ENCODE measurements at regions not wholly inside any gene's neighbourhood (a gene's known extent, or its start where the extent isn't known, plus 50 kb on each side); places are given as distances from the start of the nearest gene placed in this dataset.
"Not testable (repeated sequence)": the region's sequence is repeated elsewhere in the genome, so short reads cannot be mapped to it uniquely, and the experiment has no call there.

- DNase-seq (ENCODE audit: extremely low read depth in 1 of 11, low read depth in 9 of 11, low spot score in 4 of 11): no peak
These were observed 273.7 kb upstream of the C1orf174 start for GRCh38 chr1:4173731-4174130.

DNA sequence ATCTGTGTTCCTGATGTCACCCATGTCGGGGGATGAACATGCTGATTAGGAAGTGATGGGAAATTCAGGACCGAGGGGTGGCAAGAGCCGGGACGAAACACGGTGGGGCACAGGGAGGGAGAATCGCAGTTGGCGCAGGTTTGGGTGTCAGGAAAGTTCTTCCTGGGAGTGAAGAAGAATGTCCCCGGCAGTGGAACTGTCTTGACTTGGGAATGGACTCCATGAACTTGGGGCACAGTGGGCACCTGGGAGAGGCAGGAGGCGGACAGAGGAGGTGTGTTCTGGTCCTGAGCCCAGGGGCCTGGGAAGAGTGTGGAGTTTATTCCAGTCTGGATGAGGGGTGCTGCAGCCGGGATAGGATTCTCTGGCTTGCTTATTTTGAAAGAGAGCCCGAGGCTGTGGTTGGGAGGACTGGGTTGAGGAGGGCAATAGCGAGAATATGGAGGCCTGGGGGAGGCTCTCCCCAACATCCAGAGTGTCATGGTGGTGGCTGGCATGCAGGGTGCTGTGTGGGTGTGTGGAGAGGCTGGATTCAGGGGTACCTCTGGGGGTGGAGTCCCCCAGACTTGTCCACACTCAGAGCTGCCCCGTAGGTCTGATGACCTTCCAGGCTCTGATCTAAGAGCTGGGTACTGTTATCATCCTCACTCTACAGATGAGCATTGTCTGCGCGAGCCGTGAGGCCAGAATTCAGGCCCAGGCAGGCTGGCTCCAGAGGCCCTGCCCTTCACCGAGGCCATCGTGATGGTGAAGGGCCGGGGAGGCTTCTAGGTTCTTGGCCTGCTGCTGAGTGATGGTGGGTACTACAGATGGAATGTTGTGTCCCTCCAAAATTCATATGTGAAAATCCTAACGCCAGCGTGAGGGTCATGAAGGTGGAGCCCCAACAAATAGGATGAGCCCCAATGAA lies 274.5 kb upstream of the C1orf174 start:
- no peak for DNase-seq (ENCODE audit: extremely low read depth in 1 of 11, low read depth in 9 of 11, low spot score in 4 of 11)

DNA sequence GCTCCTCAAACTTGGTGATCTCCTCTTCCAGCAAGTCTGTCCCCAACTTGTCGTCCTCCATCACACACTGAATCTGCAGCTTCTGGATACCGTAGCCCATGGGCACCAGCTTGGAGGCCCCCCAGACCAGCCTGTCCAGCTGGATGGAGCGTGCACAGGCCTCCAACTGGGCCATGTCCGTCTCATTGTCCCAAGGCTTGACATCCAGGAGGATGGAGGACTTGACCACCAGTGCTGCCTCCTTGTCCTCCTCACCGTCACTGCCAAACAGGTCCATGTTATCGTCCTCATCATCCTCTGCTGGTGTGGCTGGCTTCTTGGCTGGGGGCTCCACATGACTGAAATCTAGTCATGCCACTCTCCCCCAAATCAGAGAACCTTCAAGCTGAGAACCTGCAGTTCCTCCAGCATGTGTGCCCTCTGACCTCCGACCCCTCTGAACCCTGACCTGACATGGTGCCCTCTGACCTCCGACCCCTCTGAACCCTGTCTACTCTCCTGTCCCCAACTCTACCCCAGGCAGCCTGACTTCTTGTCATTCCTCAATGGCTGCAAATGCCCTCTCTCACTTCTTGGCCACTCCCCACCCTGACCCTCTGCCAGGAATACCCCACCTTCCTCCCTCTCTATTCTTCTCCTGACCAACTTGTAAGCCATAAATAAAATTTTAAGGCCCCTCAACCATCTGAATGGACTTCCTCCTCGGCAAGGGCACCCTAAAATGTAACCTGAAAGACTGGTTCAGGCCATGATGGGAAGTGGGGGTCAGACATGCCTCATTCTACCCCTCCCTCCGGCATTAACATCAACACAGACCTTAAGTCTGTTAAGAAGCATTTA lies 275.7 kb upstream of the C1orf174 start:
- no peak for DNase-seq (ENCODE audit: extremely low read depth in 1 of 11, low read depth in 9 of 11, low spot score in 4 of 11)

GRCh38 chr1:4176841-4177240 lies 276.8 kb upstream of the C1orf174 start:
- no peak for DNase-seq (ENCODE audit: extremely low read depth in 1 of 11, low read depth in 9 of 11, low spot score in 4 of 11)

- DNase-seq (ENCODE audit: extremely low read depth in 1 of 11, low read depth in 9 of 11, low spot score in 4 of 11): no peak
These were observed 277.5 kb upstream of the C1orf174 start for GRCh38 chr1:4177425-4178150.

DNA sequence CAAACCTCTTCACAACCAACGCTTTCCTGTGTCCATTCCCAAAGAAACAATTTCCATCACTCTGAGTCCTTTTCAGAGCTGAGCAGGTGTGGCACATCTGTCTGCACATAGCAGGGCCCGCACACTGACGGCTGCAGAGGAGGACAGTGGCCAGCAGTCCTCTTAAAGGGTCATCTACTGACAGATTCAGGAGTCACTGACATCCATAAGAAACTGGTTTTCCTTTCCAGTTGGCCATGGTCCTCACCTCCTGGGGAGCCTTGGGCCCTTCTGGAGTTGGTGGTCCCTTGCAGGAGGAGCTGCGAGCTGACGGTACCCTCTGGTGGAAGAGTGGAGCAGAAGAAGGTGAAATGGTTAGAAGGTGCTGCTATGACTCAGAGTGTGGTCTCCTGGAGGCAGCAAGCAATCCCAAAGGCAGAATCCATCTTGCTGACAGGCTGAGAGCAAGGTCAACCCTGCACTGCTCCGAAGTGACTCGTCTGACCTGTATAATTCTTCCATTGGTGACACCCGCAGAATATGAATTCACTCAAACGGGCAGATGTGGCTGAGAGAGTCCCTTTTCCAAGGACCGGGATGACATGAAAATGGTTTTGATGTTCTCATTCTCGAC lies 278.5 kb upstream of the C1orf174 start:
- no peak for DNase-seq (ENCODE audit: extremely low read depth in 1 of 11, low read depth in 9 of 11, low spot score in 4 of 11)

DNA sequence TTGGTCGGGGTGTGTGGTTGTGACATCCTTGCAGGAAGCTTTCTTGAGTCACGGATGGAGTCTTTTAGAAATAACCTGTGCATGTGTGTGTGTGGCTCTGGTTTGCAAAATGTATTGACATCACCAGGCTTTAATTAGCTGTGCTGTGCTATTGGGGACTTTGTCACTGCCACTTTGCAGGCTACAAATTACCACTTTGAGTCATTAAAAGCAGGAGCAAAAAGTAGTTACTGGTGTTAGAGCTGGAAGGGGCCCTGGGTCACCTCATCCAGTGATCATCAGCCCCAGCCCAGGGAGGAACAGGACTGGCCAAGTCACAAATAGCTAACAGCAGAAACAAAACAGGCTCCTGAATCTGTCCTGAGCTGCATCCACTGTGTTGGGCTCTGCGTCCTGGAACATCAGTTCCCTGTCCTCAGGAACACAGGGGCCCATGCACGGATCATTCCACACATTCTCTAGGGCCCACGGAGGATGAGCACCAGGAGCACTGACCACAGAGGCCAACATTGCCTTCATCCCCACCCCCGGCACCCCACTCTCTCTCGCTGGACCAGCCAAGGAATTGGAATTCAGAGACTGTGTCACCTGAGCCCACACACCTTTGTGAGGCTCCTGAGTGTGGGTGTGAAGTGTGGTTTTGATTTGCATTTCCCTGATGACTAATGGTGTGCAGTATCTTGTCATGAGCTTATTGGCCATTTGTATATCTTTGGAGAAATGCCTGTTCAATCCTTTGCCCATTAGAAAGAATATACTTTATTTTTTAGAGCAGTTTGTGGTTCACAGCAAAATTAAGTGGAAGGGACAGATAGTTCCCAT lies 280.1 kb upstream of the C1orf174 start:
- no peak for DNase-seq (ENCODE audit: extremely low read depth in 1 of 11, low read depth in 9 of 11, low spot score in 4 of 11)

- not testable (repeated sequence) for DNase-seq (ENCODE audit: extremely low read depth in 1 of 11, low read depth in 9 of 11, low spot score in 4 of 11)
These were observed 286.4 kb upstream of the C1orf174 start for GRCh38 chr1:4186486-4186885.

- DNase-seq (ENCODE audit: extremely low read depth in 1 of 11, low read depth in 9 of 11, low spot score in 4 of 11): no peak
These were observed 303.4 kb upstream of the C1orf174 start for GRCh38 chr1:4203501-4203900.

DNA sequence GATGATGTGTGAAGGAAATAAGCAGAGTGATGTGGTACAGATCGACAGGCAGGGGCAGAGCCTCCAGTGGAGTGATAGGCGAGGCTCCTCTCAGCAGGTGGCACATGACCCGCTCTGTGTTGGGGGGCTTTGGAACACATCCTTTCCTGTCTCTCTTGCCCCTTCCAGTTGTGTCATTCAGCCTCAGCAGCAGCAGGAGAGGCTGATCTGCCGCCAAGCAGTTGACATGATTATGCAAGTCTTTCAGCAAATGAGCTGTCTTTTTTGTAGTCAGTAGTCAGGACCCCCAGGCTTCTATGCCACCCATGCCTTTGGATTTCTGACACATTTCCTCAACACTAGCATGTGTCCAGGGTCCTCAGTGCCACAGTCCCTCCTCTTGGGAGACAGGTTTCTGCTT lies 307.1 kb upstream of the C1orf174 start:
- DNase-seq (ENCODE audit: extremely low read depth in 1 of 11, low read depth in 9 of 11, low spot score in 4 of 11): no peak

DNA sequence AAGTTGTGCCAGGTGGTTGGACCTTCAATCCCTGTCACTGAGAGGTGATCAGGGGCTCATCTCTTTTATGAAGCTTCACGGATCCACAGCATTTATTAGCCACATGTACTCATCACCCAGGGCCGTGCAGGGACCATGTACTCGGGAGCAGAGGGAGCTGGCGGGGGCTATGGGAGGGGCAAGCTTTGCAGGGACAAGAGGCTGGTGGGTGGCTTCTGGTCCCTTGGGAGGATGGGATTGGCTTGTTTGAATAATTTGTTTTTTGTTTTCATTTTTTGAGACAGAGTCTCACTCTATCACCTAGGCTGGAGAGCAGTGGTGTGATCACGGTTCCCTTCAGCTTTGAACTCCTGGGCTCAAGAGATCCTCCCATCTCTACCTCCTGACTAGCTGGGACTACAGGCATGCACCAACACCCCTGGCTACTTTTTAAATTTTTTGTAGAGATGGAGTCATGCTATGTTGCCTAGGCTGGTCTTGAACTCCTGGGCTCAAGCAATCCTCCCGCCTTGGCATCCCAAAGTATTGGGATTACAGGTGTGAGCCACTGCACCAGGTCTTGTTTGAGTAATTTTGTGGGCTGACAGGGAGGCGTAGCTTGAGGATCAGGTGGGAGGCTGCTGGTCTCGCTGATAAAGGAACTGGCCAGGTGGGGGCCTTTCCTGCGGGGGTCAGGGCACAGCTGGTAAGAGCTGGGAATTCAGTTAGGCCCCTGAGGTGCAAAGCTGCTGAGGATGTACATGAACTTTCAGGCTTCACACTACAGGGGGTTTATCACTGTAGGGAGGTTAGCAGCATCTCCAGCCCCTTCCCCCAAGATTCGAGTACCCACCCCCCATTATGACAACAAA lies 308.0 kb upstream of the C1orf174 start:
- no peak for DNase-seq (ENCODE audit: extremely low read depth in 1 of 11, low read depth in 9 of 11, low spot score in 4 of 11)

DNA sequence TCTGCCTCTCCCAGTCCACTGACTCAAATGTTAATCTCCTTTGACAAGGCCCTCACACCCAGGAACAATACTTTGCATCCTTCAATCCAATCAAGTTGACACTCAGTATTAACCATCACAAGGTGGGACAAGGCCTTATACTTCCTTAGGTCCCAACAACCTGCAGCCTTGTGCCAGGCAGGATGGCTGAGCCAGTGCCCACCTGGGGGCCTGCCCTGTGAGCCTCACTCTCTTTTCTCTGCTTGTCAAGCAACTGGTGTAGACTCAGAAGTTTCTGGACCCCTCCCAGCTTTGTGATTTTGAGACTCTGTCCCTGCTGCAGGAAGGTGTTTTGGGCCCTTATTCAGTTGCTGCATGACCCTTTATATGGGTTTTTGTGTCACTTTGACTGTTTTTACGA lies 310.0 kb upstream of the C1orf174 start:
- DNase-seq (ENCODE audit: extremely low read depth in 1 of 11, low read depth in 9 of 11, low spot score in 4 of 11): no peak

- no peak for DNase-seq (ENCODE audit: extremely low read depth in 1 of 11, low read depth in 9 of 11, low spot score in 4 of 11)
These were observed 312.7 kb upstream of the C1orf174 start for GRCh38 chr1:4212796-4213195.

DNA sequence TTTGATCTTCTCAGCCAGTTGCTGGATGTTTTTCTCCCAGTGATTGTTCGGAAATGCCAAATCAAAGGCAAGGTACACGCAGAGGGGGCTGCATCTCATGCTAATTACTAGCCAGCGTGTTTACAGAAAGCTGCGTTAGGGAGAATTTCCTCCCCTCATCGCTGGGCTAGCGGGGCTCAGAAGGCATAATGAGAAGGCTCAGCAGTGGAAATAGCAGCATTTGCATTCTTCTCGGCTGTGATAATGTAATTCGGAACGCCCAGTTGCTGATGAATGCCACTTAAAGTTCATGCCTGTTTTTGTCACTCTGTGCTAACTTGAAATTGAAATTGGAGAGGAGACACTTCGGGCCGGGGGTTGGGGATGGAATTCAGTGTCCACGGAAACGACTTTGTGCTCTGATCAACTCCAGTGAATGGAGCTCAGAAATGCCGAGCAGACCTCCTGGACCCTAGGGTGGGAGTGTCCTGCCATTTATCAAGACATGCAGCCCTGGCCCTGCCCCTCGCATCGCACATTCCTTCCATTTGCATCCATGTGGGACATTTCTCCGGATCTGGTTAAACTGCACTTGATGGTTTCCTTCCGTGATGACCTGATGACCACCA lies 313.4 kb upstream of the C1orf174 start:
- peak in 3 of 11 donors; percentile 2 to 35 (median 10) for DNase-seq (ENCODE audit: extremely low read depth in 1 of 11, low read depth in 9 of 11, low spot score in 4 of 11)

DNA sequence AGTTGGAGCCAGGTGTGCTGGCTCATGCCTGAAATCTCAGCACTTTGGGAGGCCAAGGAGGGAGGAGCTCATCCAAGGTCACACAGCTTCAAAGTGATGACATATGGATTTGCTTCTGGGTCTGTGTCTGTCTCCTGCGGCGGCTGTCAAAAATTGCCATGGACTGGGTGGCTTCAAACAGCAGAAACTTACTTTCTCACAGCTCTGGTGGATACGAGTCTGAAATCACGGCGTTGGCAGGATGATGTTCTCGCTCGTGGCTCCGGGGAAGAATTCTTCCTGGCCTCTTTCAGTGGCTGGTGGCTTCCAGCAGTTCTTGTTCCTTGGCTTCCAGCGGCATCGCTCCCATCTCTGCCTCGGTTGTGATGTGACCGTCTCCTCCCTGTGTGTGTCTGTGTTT lies 314.8 kb upstream of the C1orf174 start:
- no peak for DNase-seq (ENCODE audit: extremely low read depth in 1 of 11, low read depth in 9 of 11, low spot score in 4 of 11)

DNA sequence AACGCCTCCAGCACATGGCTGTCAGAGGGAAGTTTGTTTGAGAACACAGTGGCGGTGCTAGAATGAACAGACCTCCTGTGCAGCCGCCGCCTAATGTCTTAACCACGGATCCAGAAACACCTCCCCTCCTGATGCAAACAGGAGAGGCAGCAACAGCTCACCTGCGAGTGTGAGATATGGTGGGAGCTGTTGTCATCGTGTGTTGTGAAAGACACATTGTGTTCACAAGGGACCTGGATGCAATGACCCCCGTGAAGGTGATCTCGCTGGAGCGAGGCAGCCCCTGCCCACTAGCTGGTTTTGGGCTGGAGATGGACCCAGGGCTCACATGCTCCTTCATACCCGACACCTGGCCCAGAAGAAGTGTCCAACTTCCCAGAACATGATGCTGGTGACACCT lies 315.3 kb upstream of the C1orf174 start:
- no peak for DNase-seq (ENCODE audit: extremely low read depth in 1 of 11, low read depth in 9 of 11, low spot score in 4 of 11)

GRCh38 chr1:4216231-4216630 lies 316.2 kb upstream of the C1orf174 start:
- DNase-seq (ENCODE audit: extremely low read depth in 1 of 11, low read depth in 9 of 11, low spot score in 4 of 11): no peak
